Activated CD8-positive, alpha-beta memory T cell treated with anti-CD3 and anti-CD28 coated beads, Interleukin-2, amount 50 U/mL, for 1 hour (primary cell): ENCODE measurements at regions not wholly inside any gene's neighbourhood (a gene's known extent, or its start where the extent isn't known, plus 50 kb on each side); places are given as distances from the start of the nearest gene placed in this dataset.
"Not testable (repeated sequence)": the region's sequence is repeated elsewhere in the genome, so short reads cannot be mapped to it uniquely, and the experiment has no call there.

Source experiments
- DNase-seq: peaks from one replicate; pipeline ENCODE4 v3.0.0-alpha.2; 2020; ENCODE audit errors: extremely low read depth

DNA sequence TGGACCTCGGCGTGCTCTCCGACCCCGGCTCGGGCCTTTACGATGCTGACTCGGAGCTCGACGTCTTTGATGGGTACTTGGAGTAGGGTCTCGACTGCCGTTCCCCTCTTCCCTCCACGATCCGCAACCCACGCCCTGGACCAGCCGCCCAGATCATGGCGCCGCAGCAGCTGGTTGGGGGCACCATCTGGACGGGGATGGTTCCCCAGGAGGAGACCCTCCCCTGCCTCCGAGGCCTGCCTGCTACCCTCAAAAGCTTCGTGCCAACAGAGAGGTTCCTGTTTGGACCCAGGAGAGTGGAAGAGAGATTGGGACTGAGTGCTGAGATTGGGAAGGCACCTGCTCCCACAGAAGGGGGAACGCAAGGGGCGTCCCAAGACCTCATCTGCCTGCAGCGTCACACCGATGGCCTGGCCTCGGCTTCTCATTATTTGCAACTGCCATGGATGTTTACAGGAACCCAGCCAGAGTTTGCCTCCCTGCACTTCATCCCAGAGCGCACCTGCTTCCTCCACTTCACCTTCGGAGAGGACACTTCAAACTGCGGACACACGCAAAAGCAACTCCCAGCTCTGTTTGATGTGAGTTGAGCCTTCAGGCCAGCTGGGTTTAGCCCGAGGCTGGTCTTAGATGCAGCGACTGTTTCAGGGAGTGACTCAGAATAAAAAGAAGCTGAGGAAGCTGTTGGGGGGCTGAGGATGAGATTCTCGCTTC is 58.9 kb downstream of the GOLGA6L7 start:
- DNase-seq: peak; percentile 4

DNA sequence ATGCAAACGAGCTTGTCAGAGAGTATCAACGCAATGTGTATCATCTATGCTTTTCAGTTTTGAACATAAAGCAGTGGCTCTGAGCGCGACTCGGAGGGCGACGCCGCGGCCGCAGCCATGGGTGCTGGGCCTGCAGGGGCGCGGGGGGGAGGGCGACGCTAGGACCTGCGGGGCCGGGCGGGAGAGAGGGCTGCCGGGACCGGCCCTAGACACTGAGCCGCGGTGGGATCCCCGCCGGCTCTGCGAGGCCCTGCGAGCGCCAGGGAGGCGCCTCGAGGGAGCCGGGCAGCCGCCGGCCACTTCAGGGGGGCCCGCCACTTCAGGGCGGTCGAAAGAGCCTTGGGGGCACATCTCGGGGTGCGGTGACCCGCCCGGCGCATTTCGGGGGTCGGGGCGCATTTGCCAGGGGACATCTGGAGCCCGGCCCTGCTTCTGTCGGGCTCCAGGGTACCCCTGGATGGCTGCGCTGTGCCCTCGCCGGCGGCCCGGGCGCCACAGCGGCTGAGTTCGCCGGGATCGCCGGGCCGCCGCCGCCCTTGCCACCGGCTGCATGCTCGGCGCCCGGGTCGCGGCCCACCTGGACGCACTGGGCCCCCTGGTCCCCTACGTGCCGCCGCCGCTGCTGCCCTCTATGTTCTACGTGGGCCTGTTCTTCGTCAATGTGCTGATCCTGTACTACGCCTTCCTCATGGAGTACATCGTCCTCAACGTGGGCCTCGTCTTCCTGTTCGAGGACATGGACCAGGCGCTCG is 59.6 kb downstream of the GOLGA6L7 start:
- DNase-seq: not testable (repeated sequence)

GRCh38 chr15:28788176-28788575 is 60.3 kb downstream of the GOLGA6L7 start:
- DNase-seq: not testable (repeated sequence)

DNA sequence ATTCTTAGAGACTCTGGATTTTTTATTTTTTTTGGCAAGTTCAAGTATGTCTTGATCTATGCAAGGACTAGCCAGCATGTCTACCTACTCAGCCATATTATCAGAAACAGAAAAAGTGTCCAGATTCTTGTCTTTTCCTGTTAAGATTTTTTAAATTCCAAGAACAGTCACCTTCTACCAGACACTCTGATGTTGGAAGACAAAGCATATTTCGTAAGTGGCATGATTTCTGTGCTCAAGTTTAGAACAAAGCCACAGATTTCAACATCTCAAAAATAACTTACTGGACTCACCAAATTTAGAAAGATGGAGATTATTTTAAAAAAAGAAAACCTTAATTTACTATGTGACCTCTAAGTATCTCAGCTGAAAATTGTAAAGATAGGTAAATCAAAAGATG is 61.9 kb downstream of the GOLGA6L7 start:
- DNase-seq: no peak

DNA sequence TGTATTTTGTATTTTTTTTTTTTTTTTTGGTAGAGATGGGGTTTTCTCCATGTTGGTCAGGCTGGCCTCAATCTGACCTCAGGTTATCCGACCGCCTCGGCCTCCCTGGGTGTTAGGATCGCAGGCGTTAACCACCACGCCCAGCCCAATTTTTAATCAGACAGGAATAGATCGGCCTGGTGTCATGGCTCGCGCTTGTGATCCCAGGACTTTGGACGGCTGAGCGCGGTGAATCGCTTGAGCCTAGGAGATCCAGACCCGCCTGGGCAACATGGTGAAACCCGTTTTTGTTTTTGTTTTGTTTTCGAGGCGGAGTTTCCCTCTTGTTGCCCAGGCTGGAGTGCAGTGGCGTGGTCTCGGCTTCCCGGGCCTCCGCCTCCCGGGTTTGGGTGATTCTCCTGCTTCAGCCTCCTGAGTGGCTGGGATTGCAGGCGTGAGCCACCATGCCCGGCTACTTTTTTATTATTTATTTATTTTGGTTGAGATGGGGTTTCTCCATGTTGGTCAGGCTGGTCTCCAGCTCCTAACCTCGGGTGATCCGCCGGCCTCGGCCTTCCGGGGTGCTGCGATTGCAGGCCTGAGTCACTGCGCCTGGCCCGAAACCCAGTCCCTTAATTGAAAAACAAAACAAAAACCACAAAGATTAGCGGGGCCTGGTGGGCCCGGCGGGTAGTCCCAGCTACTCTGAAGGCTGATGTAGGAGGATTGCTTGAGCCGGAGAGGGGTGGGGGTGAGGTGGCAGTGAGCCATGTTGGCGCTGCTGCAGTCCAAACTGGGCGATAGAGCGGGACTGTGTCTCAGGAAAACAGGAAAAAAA is 63.9 kb downstream of the GOLGA6L7 start:
- DNase-seq: not testable (repeated sequence)

- DNase-seq: no peak
Measured at GRCh38 chr15:28783873-28784272, 64.6 kb downstream of the GOLGA6L7 start.

GRCh38 chr15:28783466-28783865 is 65.0 kb downstream of the GOLGA6L7 start:
- DNase-seq: no peak

- not testable (repeated sequence) for DNase-seq
Measured at GRCh38 chr15:28778397-28778796, 66.2 kb upstream of the GOLGA8M start.

GRCh38 chr15:28772857-28773256 is 60.6 kb upstream of the GOLGA8M start:
- DNase-seq: not testable (repeated sequence)
